Panc1 (cell line): ENCODE measurements at regions not wholly inside any gene's neighbourhood (a gene's known extent, or its start where the extent isn't known, plus 50 kb on each side); places are given as distances from the start of the nearest gene placed in this dataset.

Experiments used
- ATAC-seq: fragments of 200-7000 bp; cut with Tn5 transposase; 2 replicates; pipeline ENCODE4 v1.9.1; 2020; ENCODE audit warnings: mild to moderate bottlenecking, moderate library complexity
- BruUV-seq: library from RNA; stranded (reverse); fragments of 400-500 nt; replicated peaks from 2 replicates; lab custom pipeline; 2021; lab: Mats Ljungman, UMichigan
- CTCF ChIA-PET: fragments of 300-600 bp; sonication (Branson Sonifier 250); formaldehyde crosslinking; loops from one replicate; lab custom pipeline; 2022; ENCODE audit warnings: antibody characterized with exemption; lab: Charles Lee
- POLR2A ChIA-PET: fragments of 300-600 bp; sonication (Branson Sonifier 250); formaldehyde crosslinking; loops from one replicate; lab custom pipeline; 2022; ENCODE audit warnings: antibody characterized with exemption; lab: Charles Lee
- DNase-seq: peaks from one replicate; pipeline ENCODE4 v3.0.0-alpha.2; 2010; ENCODE audit warnings: low read depth, low spot score
- H3K27ac ChIP-seq: 2 replicates; pipeline ENCODE4 v1.5.1; 2011; ENCODE audit warnings: mild to moderate bottlenecking, low read length, inconsistent platforms
- H3K27me3 ChIP-seq: fragments of 200-500 bp; sonication (Bioruptor generic); 2 replicates; pipeline ENCODE4 v1.6.0; 2014; ENCODE audit warnings: low read length, inconsistent platforms; ENCODE audit not compliant: control insufficient read depth, insufficient read depth
- H3K36me3 ChIP-seq: fragments of 200-500 bp; sonication (Bioruptor generic); 2 replicates; pipeline ENCODE4 v1.5.1; 2014; ENCODE audit warnings: inconsistent platforms, mild to moderate bottlenecking, low read length, moderate library complexity; ENCODE audit not compliant: control insufficient read depth, insufficient read depth
- H3K4me1 ChIP-seq: 2 replicates; pipeline ENCODE4 v1.5.1; 2011; ENCODE audit warnings: inconsistent platforms, mild to moderate bottlenecking, low read length, moderate library complexity; ENCODE audit not compliant: control insufficient read depth, insufficient read depth
- H3K4me3 ChIP-seq, 2 experiments: 2 replicates each; pipeline ENCODE4 v1.5.1; 2011 to 2012; ENCODE audit warnings: low read depth in 2 of 2, low read length in 2 of 2, mild to moderate bottlenecking in 2 of 2, inconsistent platforms in 1 of 2, moderate library complexity in 1 of 2
- H3K9me3 ChIP-seq: fragments of 200-500 bp; sonication (Bioruptor generic); 2 replicates; pipeline ENCODE4 v1.5.1; 2014; ENCODE audit warnings: low read depth, mild to moderate bottlenecking, inconsistent platforms, low read length, moderate library complexity; ENCODE audit not compliant: control insufficient read depth, insufficient read depth
- POLR2AphosphoS5 ChIP-seq: IDR thresholded peaks from 2 replicates; pipeline ENCODE4 v1.6.1; 2012; ENCODE audit warnings: mild to moderate bottlenecking, low read depth, low read length, moderate library complexity
- SIN3A ChIP-seq: IDR thresholded peaks from 2 replicates; pipeline ENCODE4 v1.6.1; 2012; ENCODE audit warnings: low read depth, mild to moderate bottlenecking, low read length, moderate library complexity, borderline replicate concordance; ENCODE audit not compliant: insufficient read depth
- TCF7L2 ChIP-seq: IDR thresholded peaks from 2 replicates; pipeline ENCODE4 v1.6.1; 2011; ENCODE audit warnings: mild to moderate bottlenecking, low read depth, low read length, inconsistent platforms
- in situ Hi-C: cut with HindIII; loops from 2 replicates; pipeline ENCODE4 v1.10.0; 2016; ENCODE audit warnings: low sequenced_read_pairs, low pct_unique_long_range_greater_than_20kb
- intact Hi-C: fragments of 100-400 bp; cut with micrococcal nuclease; formaldehyde crosslinking; loops from one replicate; pipeline ENCODE4 v1.10.0; 2022; ENCODE audit not compliant: unreplicated experiment
- TF ChIP-seq, protein P1 (sequence below), 2 experiments: IDR thresholded peaks; 2 replicates each; pipeline ENCODE4 v1.6.1; 2011 to 2012; ENCODE audit warnings: low read depth in 2 of 2, control low read depth in 1 of 2, low read length in 1 of 2, mild to moderate bottlenecking in 1 of 2, moderate library complexity in 1 of 2; ENCODE audit not compliant: insufficient read depth in 1 of 2
- TF ChIP-seq, protein P2 (sequence below): fragments of 450-650 bp; IDR thresholded peaks from 2 replicates; pipeline ENCODE4 v1.5.1; 2017; ENCODE audit warnings: mild to moderate bottlenecking

DNA sequence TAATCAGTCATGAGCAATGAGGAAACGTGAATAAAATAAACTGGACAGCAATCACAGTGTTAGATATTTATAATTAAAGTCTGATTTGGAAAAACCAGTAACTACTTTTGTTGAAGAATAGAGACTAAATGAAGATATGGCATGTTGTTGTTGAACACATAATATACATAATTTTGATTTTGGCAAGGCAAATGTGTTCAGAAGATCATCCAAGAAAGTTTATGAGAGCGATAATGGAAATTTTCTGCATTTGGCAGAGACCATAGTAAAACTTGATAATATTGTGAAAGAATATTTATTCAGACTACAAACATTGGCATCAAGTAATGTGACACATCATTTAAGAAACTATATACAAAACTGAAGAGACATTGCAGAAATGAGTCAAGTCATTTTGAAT is 620.7 kb downstream of the TMA16 start:
- H3K4me1 ChIP-seq = no peaks in the 10 kb centered on the region
- no peak for DNase-seq
- H3K27me3 ChIP-seq = no peaks in the 10 kb centered on the region
- ChIA-PET POLR2A (no interaction called here), CTCF (no interaction called here)
- no peak for ATAC-seq
- no peaks in the 10 kb centered on the region; the same call in 1 of the 2 replicates for H3K36me3 ChIP-seq
- TF ChIP-seq TCF7L2 (no peak), POLR2AphosphoS5 (no peak), SIN3A (no peak)
- TF ChIP-seq, protein P1, sequence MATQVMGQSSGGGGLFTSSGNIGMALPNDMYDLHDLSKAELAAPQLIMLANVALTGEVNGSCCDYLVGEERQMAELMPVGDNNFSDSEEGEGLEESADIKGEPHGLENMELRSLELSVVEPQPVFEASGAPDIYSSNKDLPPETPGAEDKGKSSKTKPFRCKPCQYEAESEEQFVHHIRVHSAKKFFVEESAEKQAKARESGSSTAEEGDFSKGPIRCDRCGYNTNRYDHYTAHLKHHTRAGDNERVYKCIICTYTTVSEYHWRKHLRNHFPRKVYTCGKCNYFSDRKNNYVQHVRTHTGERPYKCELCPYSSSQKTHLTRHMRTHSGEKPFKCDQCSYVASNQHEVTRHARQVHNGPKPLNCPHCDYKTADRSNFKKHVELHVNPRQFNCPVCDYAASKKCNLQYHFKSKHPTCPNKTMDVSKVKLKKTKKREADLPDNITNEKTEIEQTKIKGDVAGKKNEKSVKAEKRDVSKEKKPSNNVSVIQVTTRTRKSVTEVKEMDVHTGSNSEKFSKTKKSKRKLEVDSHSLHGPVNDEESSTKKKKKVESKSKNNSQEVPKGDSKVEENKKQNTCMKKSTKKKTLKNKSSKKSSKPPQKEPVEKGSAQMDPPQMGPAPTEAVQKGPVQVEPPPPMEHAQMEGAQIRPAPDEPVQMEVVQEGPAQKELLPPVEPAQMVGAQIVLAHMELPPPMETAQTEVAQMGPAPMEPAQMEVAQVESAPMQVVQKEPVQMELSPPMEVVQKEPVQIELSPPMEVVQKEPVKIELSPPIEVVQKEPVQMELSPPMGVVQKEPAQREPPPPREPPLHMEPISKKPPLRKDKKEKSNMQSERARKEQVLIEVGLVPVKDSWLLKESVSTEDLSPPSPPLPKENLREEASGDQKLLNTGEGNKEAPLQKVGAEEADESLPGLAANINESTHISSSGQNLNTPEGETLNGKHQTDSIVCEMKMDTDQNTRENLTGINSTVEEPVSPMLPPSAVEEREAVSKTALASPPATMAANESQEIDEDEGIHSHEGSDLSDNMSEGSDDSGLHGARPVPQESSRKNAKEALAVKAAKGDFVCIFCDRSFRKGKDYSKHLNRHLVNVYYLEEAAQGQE (IDR thresholded peaks at IDR 0.05; ENCODE audit: insufficient read depth in 1 of 2, low read depth in 2 of 2, low read length in 1 of 2) = no peak
- TF ChIP-seq, protein P2, sequence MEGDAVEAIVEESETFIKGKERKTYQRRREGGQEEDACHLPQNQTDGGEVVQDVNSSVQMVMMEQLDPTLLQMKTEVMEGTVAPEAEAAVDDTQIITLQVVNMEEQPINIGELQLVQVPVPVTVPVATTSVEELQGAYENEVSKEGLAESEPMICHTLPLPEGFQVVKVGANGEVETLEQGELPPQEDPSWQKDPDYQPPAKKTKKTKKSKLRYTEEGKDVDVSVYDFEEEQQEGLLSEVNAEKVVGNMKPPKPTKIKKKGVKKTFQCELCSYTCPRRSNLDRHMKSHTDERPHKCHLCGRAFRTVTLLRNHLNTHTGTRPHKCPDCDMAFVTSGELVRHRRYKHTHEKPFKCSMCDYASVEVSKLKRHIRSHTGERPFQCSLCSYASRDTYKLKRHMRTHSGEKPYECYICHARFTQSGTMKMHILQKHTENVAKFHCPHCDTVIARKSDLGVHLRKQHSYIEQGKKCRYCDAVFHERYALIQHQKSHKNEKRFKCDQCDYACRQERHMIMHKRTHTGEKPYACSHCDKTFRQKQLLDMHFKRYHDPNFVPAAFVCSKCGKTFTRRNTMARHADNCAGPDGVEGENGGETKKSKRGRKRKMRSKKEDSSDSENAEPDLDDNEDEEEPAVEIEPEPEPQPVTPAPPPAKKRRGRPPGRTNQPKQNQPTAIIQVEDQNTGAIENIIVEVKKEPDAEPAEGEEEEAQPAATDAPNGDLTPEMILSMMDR = no peak
- no peak overlapping the region for H3K4me3 ChIP-seq
- no TSS peak for BruUV-seq
- no peaks in the 10 kb centered on the region for H3K9me3 ChIP-seq
- no peak overlapping the region for H3K27ac ChIP-seq
- intact Hi-C loops = no loop called here
- in situ Hi-C loops = no loop called here

DNA sequence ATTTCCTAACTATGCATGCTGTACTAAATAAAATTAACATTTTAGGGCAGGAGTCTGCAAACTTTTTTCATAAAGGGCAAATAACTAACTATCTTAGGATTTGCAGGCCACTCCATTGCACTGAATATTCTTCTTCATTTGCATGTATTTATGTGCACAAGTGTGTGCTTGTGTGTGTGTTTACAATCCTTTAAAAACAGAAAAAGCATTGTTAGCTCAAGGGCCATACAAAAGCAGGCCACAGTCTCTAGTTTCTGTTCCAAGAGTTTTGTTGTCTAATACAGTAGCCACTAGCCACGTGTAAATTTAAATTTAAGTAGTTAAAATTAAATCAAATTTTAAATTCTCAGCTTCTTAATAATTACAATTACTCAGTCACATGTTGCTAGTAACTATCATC is 621.8 kb downstream of the TMA16 start:
- Histone ChIP-seq H3K27me3 (no peaks in the 10 kb centered on the region), H3K4me3 (no peak overlapping the region), H3K9me3 (no peaks in the 10 kb centered on the region), H3K4me1 (no peaks in the 10 kb centered on the region), H3K36me3 (no peaks in the 10 kb centered on the region; the same call in 1 of the 2 replicates), H3K27ac (no peak overlapping the region)
- ATAC-seq (no peak), DNase-seq (no peak)
- intact Hi-C loops = no loop called here
- ChIA-PET CTCF (no interaction called here), POLR2A (interaction anchor here (0.7 kb wide), 1 partner anchor 487 kb away, joined by 3 read pairs; no protein-coding TSS in a partner anchor)
- BruUV-seq = no TSS peak
- in situ Hi-C loops = no loop called here
- TF ChIP-seq, protein P2 = no peak
- TF ChIP-seq POLR2AphosphoS5 (no peak), TCF7L2 (no peak), SIN3A (no peak)
- TF ChIP-seq, protein P1 (IDR thresholded peaks at IDR 0.05; ENCODE audit: insufficient read depth in 1 of 2, low read depth in 2 of 2, low read length in 1 of 2) = no peak
